Mesendoderm (in vitro differentiated cells): ENCODE measurements at regions not wholly inside any gene's neighbourhood (a gene's known extent, or its start where the extent isn't known, plus 50 kb on each side); places are given as distances from the start of the nearest gene placed in this dataset.

Experiments
- DNase-seq: peaks from one replicate; pipeline ENCODE4 v3.0.0; 2013
- H2AK5ac ChIP-seq: 2 replicates; pipeline ENCODE4 v1.6.1; 2013; ENCODE audit warnings: low read length, inconsistent platforms
- H2BK120ac ChIP-seq: 2 replicates; pipeline ENCODE4 v1.6.1; 2013; ENCODE audit warnings: low read depth, mild to moderate bottlenecking, low read length, moderate library complexity, mixed read lengths
- H2BK15ac ChIP-seq: replicated peaks from 2 replicates; pipeline ENCODE4 v1.6.1; 2013; ENCODE audit warnings: low read depth, mild to moderate bottlenecking, moderate library complexity
- H2BK5ac ChIP-seq: 2 replicates; pipeline ENCODE4 v1.6.1; 2013; ENCODE audit warnings: low read length, inconsistent platforms
- H3K18ac ChIP-seq: 2 replicates; pipeline ENCODE4 v1.6.1; 2013; ENCODE audit warnings: mild to moderate bottlenecking, low read length, mixed read lengths
- H3K23ac ChIP-seq: one replicate; pipeline ENCODE4 v1.6.1; 2013; ENCODE audit warnings: low read length
- H3K27ac ChIP-seq: 2 replicates; pipeline ENCODE4 v1.5.1; 2013; ENCODE audit warnings: low read depth, mild to moderate bottlenecking, inconsistent platforms, low read length, moderate library complexity
- H3K27me3 ChIP-seq: 2 replicates; pipeline ENCODE4 v1.6.1; 2013; ENCODE audit warnings: low read length, control low read depth, mild to moderate bottlenecking, inconsistent platforms; ENCODE audit not compliant: insufficient read depth, poor library complexity
- H3K36me3 ChIP-seq: 2 replicates; pipeline ENCODE4 v1.6.1; 2013; ENCODE audit warnings: low read length, inconsistent platforms; ENCODE audit not compliant: control insufficient read depth, insufficient read depth
- H3K4ac ChIP-seq: one replicate; pipeline ENCODE4 v1.6.1; 2013; ENCODE audit warnings: low read depth, mild to moderate bottlenecking, low read length, moderate library complexity
- H3K4me1 ChIP-seq: 2 replicates; pipeline ENCODE4 v1.6.1; 2013; ENCODE audit warnings: low read depth, low read length, inconsistent platforms; ENCODE audit not compliant: control insufficient read depth
- H3K4me2 ChIP-seq: 2 replicates; pipeline ENCODE4 v1.6.1; 2013; ENCODE audit warnings: low read length
- H3K4me3 ChIP-seq: 2 replicates; pipeline ENCODE4 v1.5.1; 2013; ENCODE audit warnings: mild to moderate bottlenecking, low read length
- H3K56ac ChIP-seq: one replicate; pipeline ENCODE4 v1.6.1; 2013; ENCODE audit warnings: low read length
- H3K79me1 ChIP-seq: 2 replicates; pipeline ENCODE4 v1.6.1; 2013; ENCODE audit warnings: low read length, inconsistent platforms
- H3K79me2 ChIP-seq: 2 replicates; pipeline ENCODE4 v1.6.1; 2013; ENCODE audit warnings: mild to moderate bottlenecking, low read length; ENCODE audit not compliant: control insufficient read depth, insufficient read depth
- H3K9ac ChIP-seq: 2 replicates; pipeline ENCODE4 v1.6.1; 2013; ENCODE audit warnings: low read length, inconsistent platforms
- H4K5ac ChIP-seq: one replicate; pipeline ENCODE4 v1.6.1; 2013; ENCODE audit warnings: low read length
- H4K8ac ChIP-seq: one replicate; pipeline ENCODE4 v1.6.1; 2013; ENCODE audit warnings: low read depth, mild to moderate bottlenecking, control low read depth, low read length, moderate library complexity
- WGBS: extraction: QIAGEN DNeasy Blood & Tissue Kit; methylation state at CpG from one replicate; pipeline ENCODE4 v1.1.7; 2013; ENCODE audit warnings: low lambda C conversion rate, missing lambda C conversion rate; ENCODE audit not compliant: insufficient coverage; ENCODE audit errors: extremely low coverage; 5-methylcytosine and 5-hydroxymethylcytosine counted together

GRCh38 chr6:15106958-15107643 lies 138.8 kb upstream of the JARID2 start:
- H3K23ac ChIP-seq, result no peak overlapping the region
- H3K79me1 ChIP-seq, result no peaks in the 10 kb centered on the region
- no peak for DNase-seq
- no peak overlapping the region for H3K9ac ChIP-seq
- H2AK5ac ChIP-seq, result no peak overlapping the region
- no peak overlapping the region for H3K18ac ChIP-seq
- WGBS, result no CpG with 5 or more reads among the region's 12 CpGs
- no peak overlapping the region for H3K4me3 ChIP-seq
- peak overlapping the region; percentile 25 for H3K56ac ChIP-seq
- no peak overlapping the region for H2BK120ac ChIP-seq
- H3K4me1 ChIP-seq, result no peaks in the 10 kb centered on the region
- H3K4me2 ChIP-seq, result no peak overlapping the region
- no peak overlapping the region for H2BK5ac ChIP-seq
- H3K27me3 ChIP-seq, result no peaks in the 10 kb centered on the region
- no peak overlapping the region for H2BK15ac ChIP-seq
- no peaks in the 10 kb centered on the region for H3K36me3 ChIP-seq
- H4K8ac ChIP-seq, result no peak overlapping the region
- no peaks in the 10 kb centered on the region for H3K79me2 ChIP-seq
- no peak overlapping the region for H3K4ac ChIP-seq
- H4K5ac ChIP-seq, result no peak overlapping the region
- H3K27ac ChIP-seq, result no peak overlapping the region

- Histone ChIP-seq H3K18ac (no peak overlapping the region), H3K4me1 (no peaks in the 10 kb centered on the region)
These were observed 138.1 kb upstream of the JARID2 start for GRCh38 chr6:15107644-15108382.

GRCh38 chr6:15108383-15108715 lies 137.5 kb upstream of the JARID2 start:
- H3K4ac ChIP-seq, result no peak overlapping the region
- no peaks in the 10 kb centered on the region for H3K36me3 ChIP-seq
- H3K23ac ChIP-seq, result no peak overlapping the region
- DNase-seq, result no peak
- H3K4me2 ChIP-seq, result no peak overlapping the region
- H3K4me3 ChIP-seq, result no peak overlapping the region
- no CpG with 5 or more reads among the region's 2 CpGs for WGBS
- no peak overlapping the region for H2BK120ac ChIP-seq
- no peaks in the 10 kb centered on the region for H3K79me2 ChIP-seq
- H3K18ac ChIP-seq, result no peak overlapping the region
- H3K9ac ChIP-seq, result no peak overlapping the region
- no peak overlapping the region for H4K5ac ChIP-seq
- no peak overlapping the region for H2AK5ac ChIP-seq
- H3K56ac ChIP-seq, result no peak overlapping the region
- H2BK5ac ChIP-seq, result no peak overlapping the region
- no peak overlapping the region for H3K27ac ChIP-seq
- H2BK15ac ChIP-seq, result no peak overlapping the region
- H3K4me1 ChIP-seq, result no peaks in the 10 kb centered on the region
- no peaks in the 10 kb centered on the region for H3K79me1 ChIP-seq
- no peak overlapping the region for H4K8ac ChIP-seq
- no peaks in the 10 kb centered on the region for H3K27me3 ChIP-seq

More at GRCh38 chr6:15107644-15108382, 138.1 kb upstream of the JARID2 start:
- Histone ChIP-seq H2BK5ac (no peak overlapping the region), H3K27ac (no peak overlapping the region), H3K23ac (no peak overlapping the region), H3K56ac (no peak overlapping the region), H3K9ac (no peak overlapping the region), H4K8ac (no peak overlapping the region), H3K4me3 (no peak overlapping the region), H2AK5ac (no peak overlapping the region), H3K79me2 (no peaks in the 10 kb centered on the region), H3K79me1 (no peaks in the 10 kb centered on the region), H4K5ac (no peak overlapping the region), H3K4me2 (no peak overlapping the region), H3K27me3 (no peaks in the 10 kb centered on the region), H2BK120ac (no peak overlapping the region), H2BK15ac (no peak overlapping the region), H3K4ac (no peak overlapping the region), H3K36me3 (no peaks in the 10 kb centered on the region)
- no peak for DNase-seq
- WGBS, result no CpG with 5 or more reads among the region's 9 CpGs

- Histone ChIP-seq H3K23ac (no peak overlapping the region), H3K27ac (no peak overlapping the region), H3K79me2 (no peaks in the 10 kb centered on the region), H3K27me3 (no peaks in the 10 kb centered on the region), H3K36me3 (no peaks in the 10 kb centered on the region), H2BK120ac (no peak overlapping the region), H2BK15ac (no peak overlapping the region), H3K4ac (no peak overlapping the region), H3K9ac (no peak overlapping the region), H3K18ac (no peak overlapping the region), H3K4me1 (no peaks in the 10 kb centered on the region), H2BK5ac (no peak overlapping the region), H4K5ac (no peak overlapping the region), H3K4me2 (no peak overlapping the region), H4K8ac (no peak overlapping the region), H3K4me3 (no peak overlapping the region), H3K79me1 (no peaks in the 10 kb centered on the region), H2AK5ac (no peak overlapping the region), H3K56ac (no peak overlapping the region)
- no CpG with 5 or more reads among the region's 12 CpGs for WGBS
- no peak for DNase-seq
These were observed 136.4 kb upstream of the JARID2 start for GRCh38 chr6:15109338-15110090.

GRCh38 chr6:15110726-15111354 lies 135.0 kb upstream of the JARID2 start:
- Histone ChIP-seq H3K4me1 (no peaks in the 10 kb centered on the region), H4K5ac (no peak overlapping the region), H3K36me3 (no peaks in the 10 kb centered on the region), H3K27me3 (no peaks in the 10 kb centered on the region), H3K4ac (no peak overlapping the region), H3K79me2 (no peaks in the 10 kb centered on the region), H3K27ac (no peak overlapping the region), H2BK5ac (no peak overlapping the region), H3K18ac (no peak overlapping the region), H3K4me2 (no peak overlapping the region), H2AK5ac (no peak overlapping the region), H4K8ac (no peak overlapping the region), H2BK120ac (no peak overlapping the region), H3K9ac (no peak overlapping the region), H3K4me3 (no peak overlapping the region), H3K23ac (no peak overlapping the region), H2BK15ac (no peak overlapping the region), H3K79me1 (no peaks in the 10 kb centered on the region), H3K56ac (no peak overlapping the region)
- no CpG with 5 or more reads among the region's 1 CpG for WGBS
- no peak for DNase-seq
